ENCODE measurements at regions not wholly inside any gene's neighbourhood (a gene's known extent, or its start where the extent isn't known, plus 50 kb on each side); places are given as distances from the start of the nearest gene placed in this dataset.
"Not testable (repeated sequence)": the region's sequence is repeated elsewhere in the genome, so short reads cannot be mapped to it uniquely, and the experiment has no call there.

DNA sequence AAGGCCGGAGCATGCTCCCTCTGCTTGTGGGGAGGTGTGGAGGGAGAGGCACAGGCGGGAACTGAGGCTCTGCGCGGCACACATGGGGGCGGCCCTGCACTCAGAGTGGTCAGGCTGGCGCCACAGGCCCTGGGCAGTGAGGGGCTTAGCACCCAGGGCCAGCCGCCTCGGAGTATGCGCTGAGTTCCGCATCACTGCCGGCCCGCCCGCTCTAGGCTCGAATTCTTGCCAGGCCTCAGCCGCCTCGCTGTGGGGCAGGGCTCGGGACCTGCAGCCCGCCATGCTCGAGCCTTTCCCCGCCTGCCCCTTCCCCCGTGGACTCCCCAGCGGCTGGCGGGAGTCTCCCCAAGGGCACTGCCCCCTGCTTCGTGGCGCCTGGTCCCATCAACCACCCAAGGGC lies 905.9 kb downstream of the SPATA31A6 start:
- not testable (repeated sequence) for DNase-seq

- not testable (repeated sequence) for DNase-seq
Measured at GRCh38 chr9:43110376-43110775, 926.9 kb downstream of the SPATA31A6 start.

DNA sequence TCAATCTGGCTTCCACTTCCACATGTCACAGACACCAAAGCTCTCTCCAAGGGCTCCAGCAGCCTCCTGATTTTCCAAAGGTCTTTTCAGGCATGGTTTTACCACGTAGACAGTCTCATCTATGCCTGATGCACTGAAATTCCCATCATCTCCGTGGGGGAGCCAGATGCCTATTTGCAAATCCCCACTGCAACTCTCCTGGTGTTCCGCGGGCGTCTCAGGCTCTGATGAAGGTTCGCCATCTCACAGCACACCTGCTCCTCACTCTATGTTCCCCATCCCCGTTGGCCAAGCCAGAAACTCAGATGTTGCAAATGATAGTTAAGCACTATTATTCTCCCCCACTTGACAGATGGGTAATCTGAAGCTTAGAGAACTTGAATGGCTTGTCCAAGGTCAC lies 929.4 kb downstream of the SPATA31A6 start:
- DNase-seq: not testable (repeated sequence)

DNA sequence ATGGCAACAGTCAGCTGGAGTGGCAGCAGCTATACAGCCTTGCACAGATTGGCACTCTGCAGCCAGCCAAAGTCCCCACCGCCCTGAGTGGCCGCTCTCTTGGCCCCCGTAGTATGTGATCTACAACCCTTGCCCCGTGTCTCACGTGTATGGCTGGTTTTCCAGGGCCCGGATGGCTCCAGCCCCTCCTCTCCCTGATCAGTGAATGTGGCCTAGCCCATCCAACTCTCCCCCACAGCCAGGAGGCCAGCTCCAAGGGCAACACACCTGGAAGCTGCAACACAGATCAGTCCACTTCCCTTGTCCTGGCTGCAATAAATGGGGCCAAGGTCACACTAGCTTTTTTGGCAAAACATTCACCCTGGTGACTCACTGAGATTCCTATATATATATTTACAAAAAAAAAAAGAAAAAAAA lies 932.4 kb downstream of the SPATA31A6 start:
- not testable (repeated sequence) for DNase-seq

- not testable (repeated sequence) for DNase-seq
Measured at GRCh38 chr9:43118088-43118865, 934.8 kb downstream of the SPATA31A6 start.

- not testable (repeated sequence) for DNase-seq
Measured at GRCh38 chr9:43119565-43119964, 936.1 kb downstream of the SPATA31A6 start.

GRCh38 chr9:43119978-43120377 lies 936.5 kb downstream of the SPATA31A6 start:
- not testable (repeated sequence) for DNase-seq

DNA sequence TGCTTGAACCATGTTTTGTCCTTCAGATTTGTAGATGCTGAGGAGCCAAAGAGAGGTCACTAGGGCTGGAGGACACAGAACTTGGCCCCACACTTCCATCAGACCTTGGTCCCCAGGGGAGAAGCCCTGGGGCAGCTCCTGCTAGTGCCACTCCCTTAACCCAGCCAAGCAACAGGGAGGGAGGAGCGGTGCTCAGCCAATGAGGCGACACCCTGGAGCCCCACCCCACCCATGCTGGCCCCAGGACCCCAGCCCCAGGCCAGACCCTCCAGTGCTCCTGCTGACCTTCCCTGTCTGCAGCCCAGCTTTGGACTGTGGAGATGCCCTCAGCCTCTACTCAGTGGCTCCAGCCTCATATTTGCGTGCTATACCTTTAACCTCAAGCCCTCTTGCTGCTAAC lies 942.4 kb downstream of the SPATA31A6 start:
- not testable (repeated sequence) for DNase-seq

DNA sequence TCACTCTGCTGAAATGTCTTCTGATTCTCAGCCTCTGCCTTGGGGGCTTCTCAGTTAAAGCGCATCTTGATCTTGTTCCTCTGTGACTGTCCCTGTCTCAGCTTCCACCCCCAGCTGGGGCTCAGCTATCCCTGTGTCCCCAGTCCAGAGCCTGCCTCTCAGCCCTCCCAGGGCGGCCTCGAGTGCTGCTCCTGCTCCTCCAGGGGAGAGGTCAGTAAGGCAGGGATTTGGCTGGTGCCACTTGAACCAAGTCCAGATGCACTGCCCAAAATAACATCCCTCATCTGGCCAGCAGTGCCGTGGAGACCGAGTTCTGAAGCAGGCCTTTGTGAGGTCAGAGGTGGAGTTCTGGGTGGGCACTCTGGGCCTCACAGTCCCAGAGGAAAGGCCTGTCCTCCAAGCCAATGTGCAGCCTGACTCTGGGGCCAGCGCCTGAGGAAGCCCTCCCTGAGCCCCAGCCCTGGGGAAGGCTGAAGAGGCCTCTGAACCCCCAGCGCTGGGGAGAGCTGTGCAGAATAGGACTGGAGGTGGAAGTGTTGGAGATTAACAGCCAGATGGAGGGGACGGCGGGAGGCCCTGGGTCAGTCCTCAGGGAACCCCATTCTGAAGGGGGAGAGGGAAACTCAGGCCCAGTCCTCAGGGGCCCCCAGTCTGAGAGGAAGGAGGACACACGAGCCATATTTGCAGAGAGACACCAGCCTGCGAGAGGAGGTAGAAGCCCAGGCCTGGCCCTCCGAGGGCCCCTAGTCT lies 943.7 kb downstream of the SPATA31A6 start:
- not testable (repeated sequence) for DNase-seq

- not testable (repeated sequence) for DNase-seq
Measured at GRCh38 chr9:43127949-43128348, 944.5 kb downstream of the SPATA31A6 start.

DNA sequence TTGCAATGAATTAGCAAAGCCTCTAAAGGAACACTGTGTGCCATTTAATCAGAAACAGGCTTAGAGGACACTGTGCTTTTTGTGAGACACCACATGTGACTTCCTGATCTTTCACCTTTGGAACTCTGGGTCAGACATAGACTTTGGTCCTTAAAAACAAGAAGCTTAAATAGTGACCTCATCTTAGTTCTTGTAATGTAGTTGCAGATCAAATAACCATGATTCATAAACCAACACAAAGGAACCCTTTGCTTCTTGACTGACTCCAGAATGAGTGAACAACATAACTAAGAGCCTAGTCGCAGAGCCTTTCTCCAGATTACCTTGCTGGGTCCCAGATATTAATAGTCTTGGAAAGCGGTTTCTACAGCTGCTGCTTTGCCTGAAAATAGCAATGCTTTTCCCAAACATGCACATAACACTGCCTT lies 947.3 kb downstream of the SPATA31A6 start:
- DNase-seq: peak; percentile 3

DNA sequence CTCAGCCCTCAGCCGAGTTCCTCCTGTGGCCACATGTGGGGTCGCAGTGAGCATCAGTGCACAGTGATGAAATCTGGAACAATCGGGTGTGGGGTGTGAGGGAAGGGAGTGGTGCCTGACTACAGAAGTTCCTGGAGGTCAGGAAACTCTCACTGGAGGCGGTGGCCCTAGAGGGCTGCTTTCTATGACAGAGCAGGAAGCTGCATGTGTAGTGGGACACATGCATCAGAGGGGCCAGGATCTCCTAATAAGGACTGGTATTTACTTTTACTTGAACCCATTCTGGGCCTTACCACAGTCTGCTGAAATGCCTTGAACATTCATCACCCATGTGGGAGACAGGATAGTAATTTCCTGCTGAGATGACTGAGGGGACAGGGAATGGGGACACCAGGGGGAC lies 952.0 kb downstream of the SPATA31A6 start:
- DNase-seq: not testable (repeated sequence)

DNA sequence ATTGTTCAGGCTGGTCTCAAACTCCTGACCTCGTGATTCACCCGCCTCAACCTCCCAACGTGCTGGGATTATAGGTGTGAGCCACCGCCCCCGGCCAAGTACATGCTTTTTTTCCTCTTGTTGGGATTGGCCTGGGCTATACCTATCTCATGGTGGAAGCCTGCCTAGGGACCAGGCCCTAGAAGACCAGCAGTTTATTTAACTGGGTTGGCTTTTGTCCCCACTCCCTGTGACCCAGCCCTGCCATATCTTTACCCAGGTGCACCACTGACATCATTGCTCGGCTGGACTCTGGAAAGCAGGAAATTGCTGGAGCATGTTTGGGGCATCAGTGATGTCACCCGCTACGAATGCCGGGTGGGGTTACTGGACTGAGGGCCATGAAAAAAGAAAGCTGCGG lies 955.5 kb downstream of the SPATA31A6 start:
- DNase-seq: not testable (repeated sequence)

DNA sequence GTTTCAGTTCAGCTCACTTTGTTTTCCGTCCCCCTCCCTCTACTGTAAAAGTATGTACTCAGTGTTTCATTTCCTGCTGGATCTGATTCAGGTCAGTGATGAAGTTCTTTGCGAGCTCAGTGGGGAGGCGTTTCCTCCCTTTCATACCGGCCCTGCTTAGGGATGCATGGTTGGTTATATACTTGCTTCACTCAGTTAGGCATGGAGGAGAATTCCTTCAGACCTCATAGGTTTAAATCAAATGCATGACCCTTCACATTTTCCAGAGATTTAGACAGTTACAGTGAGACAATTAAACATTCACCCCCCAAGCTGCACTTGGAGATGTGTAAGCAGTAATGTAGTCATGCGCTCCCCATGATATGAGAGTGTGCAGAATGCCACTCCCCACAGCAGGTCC lies 955.9 kb downstream of the SPATA31A6 start:
- DNase-seq: not testable (repeated sequence)

DNA sequence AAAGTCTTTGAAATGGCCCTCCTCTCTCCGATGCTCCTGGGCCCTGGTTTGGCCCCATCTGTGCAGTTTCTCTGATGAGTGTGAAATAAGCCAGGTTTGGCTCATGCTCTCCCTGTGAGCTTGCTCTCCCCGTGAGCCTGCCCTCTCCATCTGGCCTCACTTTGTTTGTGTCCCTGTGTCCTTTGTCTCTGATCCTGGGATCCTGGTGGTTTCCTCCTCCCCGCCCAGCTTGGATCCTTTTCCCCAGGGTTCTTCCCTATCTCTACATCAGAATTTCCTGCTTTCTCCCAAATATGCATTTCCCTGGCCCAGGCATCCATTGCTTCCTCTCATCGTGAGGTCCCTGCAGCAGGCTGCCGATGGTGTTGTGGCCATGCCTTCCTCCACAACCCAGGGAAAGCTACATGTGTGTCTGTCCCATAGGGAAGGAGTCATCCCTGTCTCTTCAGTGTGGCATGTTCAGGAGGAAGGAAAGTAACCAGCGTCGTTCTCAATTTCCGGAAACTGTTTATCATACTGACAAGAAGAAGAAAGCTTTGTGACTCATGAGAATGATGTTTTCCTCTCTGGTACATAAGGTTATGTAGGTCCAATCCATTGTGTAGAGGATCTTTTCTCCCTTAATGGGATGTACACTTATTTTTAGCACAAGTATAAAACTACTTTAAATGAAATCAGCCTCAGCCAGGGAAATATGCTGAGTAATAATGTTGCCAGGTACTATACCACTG lies 956.6 kb downstream of the SPATA31A6 start:
- not testable (repeated sequence) for DNase-seq

Measured in HCEC 1CT (cell line).